ENCODE measurements at regions not wholly inside any gene's neighbourhood (a gene's known extent, or its start where the extent isn't known, plus 50 kb on each side); places are given as distances from the start of the nearest gene placed in this dataset.

DNA sequence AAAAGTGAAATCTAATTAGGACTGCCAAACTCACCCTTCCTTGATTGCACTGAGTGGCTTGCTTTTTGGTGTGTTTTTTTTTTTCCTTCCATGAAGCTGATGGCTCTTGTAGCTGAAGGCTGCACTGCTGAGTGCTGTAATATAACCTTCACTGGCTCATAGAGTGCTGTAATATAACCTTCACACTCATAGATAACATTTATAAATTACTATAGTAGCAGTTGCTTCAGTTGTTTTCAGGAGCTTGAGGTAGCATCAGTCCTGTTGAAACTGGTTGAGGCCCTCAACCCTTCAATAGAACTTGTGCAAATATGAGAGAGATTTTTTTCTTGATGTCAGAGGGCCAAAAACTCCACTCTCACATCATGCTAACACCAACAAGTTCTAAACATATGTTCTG is 404.9 kb upstream of the MBL2 start:
- TF ChIP-seq CTCF (conservative IDR thresholded peaks at IDR 0.05) (no peak), EZH2 (IDR thresholded peaks at IDR 0.05; ENCODE audit: low read depth) (no peak)
